ENCODE measurements at regions not wholly inside any gene's neighbourhood (a gene's known extent, or its start where the extent isn't known, plus 50 kb on each side); places are given as distances from the start of the nearest gene placed in this dataset.

GRCh38 chr7:32319012-32319382 is 171.2 kb downstream of the LSM5 start:
- DNase-seq: no peak
- no peaks in the 10 kb centered on the region for H3K79me2 ChIP-seq (ENCODE audit: insufficient read depth)
- in situ Hi-C loops (cut with MboI): no loop called here
- no peaks in the 10 kb centered on the region for H3F3A ChIP-seq (ENCODE audit: insufficient read depth)
- no peak overlapping the region for H3K4me3 ChIP-seq
- no peaks in the 10 kb centered on the region for H3K36me3 ChIP-seq (ENCODE audit: low read depth)
- WGBS, 2 experiments (ENCODE audit: low coverage in 1 of 2, low lambda C conversion rate in 2 of 2, missing lambda C conversion rate in 2 of 2): 41 to 46% methylated on average over 15 to 19 of the region's 19 CpGs
- no peak overlapping the region for H3K9ac ChIP-seq
- H4K20me1 ChIP-seq (ENCODE audit: insufficient read depth): no peaks in the 10 kb centered on the region
- H2AFZ ChIP-seq: no peak overlapping the region
- TF ChIP-seq EZH2phosphoT487 (IDR thresholded peaks at IDR 0.05; ENCODE audit: insufficient read depth, low read depth): no peak
- no peak for TF ChIP-seq EZH2 (IDR thresholded peaks at IDR 0.05; ENCODE audit: insufficient read depth, poor library complexity, severe bottlenecking)
- H3K27me3 ChIP-seq (replicated peaks; ENCODE audit: insufficient read depth): peaks cover 5% of the 10 kb centered on the region; the same call in 1 of the 2 replicates
- no peaks in the 10 kb centered on the region for H3K9me2 ChIP-seq (ENCODE audit: insufficient read depth)
- no peak overlapping the region for H3K27ac ChIP-seq
- no peaks in the 10 kb centered on the region for H3K9me3 ChIP-seq (ENCODE audit: low read depth)
- no peaks in the 10 kb centered on the region for H3K4me1 ChIP-seq (ENCODE audit: insufficient read depth)
- H3K4me2 ChIP-seq (ENCODE audit: unreplicated experiment): no peak overlapping the region

- Histone ChIP-seq H3K4me3 (no peak overlapping the region), H3K9me2 (ENCODE audit: insufficient read depth) (no peaks in the 10 kb centered on the region), H3K27ac (no peak overlapping the region), H3K9me3 (ENCODE audit: low read depth) (no peaks in the 10 kb centered on the region), H4K20me1 (ENCODE audit: insufficient read depth) (no peaks in the 10 kb centered on the region), H3K9ac (no peak overlapping the region), H3K27me3 (replicated peaks; ENCODE audit: insufficient read depth) (peaks cover 5% of the 10 kb centered on the region; the same call in 1 of the 2 replicates), H2AFZ (no peak overlapping the region), H3K4me2 (ENCODE audit: unreplicated experiment) (no peak overlapping the region), H3K4me1 (ENCODE audit: insufficient read depth) (no peaks in the 10 kb centered on the region), H3F3A (ENCODE audit: insufficient read depth) (no peaks in the 10 kb centered on the region), H3K36me3 (ENCODE audit: low read depth) (no peaks in the 10 kb centered on the region), H3K79me2 (ENCODE audit: insufficient read depth) (no peaks in the 10 kb centered on the region)
- no peak for DNase-seq
- in situ Hi-C loops (cut with MboI): no loop called here
- no peak for TF ChIP-seq EZH2phosphoT487 (IDR thresholded peaks at IDR 0.05; ENCODE audit: insufficient read depth, low read depth)
- no peak for TF ChIP-seq EZH2 (IDR thresholded peaks at IDR 0.05; ENCODE audit: insufficient read depth, poor library complexity, severe bottlenecking)
- 33 to 37% methylated on average over 36 of the region's 36 CpGs for WGBS, 2 experiments (ENCODE audit: low coverage in 1 of 2, low lambda C conversion rate in 2 of 2, missing lambda C conversion rate in 2 of 2)
These were observed 171.7 kb downstream of the LSM5 start for GRCh38 chr7:32318300-32319011.

- in situ Hi-C loops (cut with MboI): no loop called here
- Histone ChIP-seq H3K27me3 (replicated peaks; ENCODE audit: insufficient read depth) (peaks cover 5% of the 10 kb centered on the region; the same call in 1 of the 2 replicates), H3K36me3 (ENCODE audit: low read depth) (no peaks in the 10 kb centered on the region), H3K4me2 (ENCODE audit: unreplicated experiment) (no peak overlapping the region), H3K9me3 (ENCODE audit: low read depth) (no peaks in the 10 kb centered on the region), H3K4me1 (ENCODE audit: insufficient read depth) (no peaks in the 10 kb centered on the region), H3K9me2 (ENCODE audit: insufficient read depth) (no peaks in the 10 kb centered on the region), H4K20me1 (ENCODE audit: insufficient read depth) (no peaks in the 10 kb centered on the region), H3F3A (ENCODE audit: insufficient read depth) (no peaks in the 10 kb centered on the region), H3K79me2 (ENCODE audit: insufficient read depth) (no peaks in the 10 kb centered on the region), H3K27ac (no peak overlapping the region), H2AFZ (no peak overlapping the region), H3K9ac (no peak overlapping the region), H3K4me3 (no peak overlapping the region)
- TF ChIP-seq EZH2phosphoT487 (IDR thresholded peaks at IDR 0.05; ENCODE audit: insufficient read depth, low read depth): no peak
- no peak for TF ChIP-seq EZH2 (IDR thresholded peaks at IDR 0.05; ENCODE audit: insufficient read depth, poor library complexity, severe bottlenecking)
- no peak for DNase-seq
- 1 to 4% methylated on average over 4 of the region's 4 CpGs for WGBS, 2 experiments (ENCODE audit: low coverage in 1 of 2, low lambda C conversion rate in 2 of 2, missing lambda C conversion rate in 2 of 2)
These were observed 173.3 kb downstream of the LSM5 start for GRCh38 chr7:32316839-32317238.

DNA sequence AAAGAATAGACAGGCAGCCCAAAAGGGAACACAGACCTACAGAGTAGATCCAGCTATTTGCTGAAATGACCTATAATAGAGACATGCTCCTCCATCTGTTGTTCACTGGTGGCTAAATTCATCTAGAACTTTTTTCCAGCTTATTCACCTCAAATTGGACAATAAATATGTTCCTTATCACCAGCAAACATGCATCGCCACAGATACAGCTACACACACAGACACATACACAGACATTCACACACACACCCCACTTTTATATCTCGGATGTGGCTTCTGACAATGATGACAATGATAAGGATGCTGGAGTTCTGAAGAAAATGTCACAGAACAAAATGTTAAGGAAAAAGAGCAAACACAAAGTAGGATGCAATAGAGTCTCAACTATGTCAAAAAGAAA is 175.4 kb downstream of the LSM5 start:
- Histone ChIP-seq H3K4me1 (ENCODE audit: insufficient read depth) (no peaks in the 10 kb centered on the region), H4K20me1 (ENCODE audit: insufficient read depth) (no peaks in the 10 kb centered on the region), H3K9me3 (ENCODE audit: low read depth) (no peaks in the 10 kb centered on the region), H3K4me2 (ENCODE audit: unreplicated experiment) (no peak overlapping the region), H3K27ac (no peak overlapping the region), H3K27me3 (replicated peaks; ENCODE audit: insufficient read depth) (no peaks in the 10 kb centered on the region), H3K9ac (no peak overlapping the region), H3F3A (ENCODE audit: insufficient read depth) (no peaks in the 10 kb centered on the region), H3K79me2 (ENCODE audit: insufficient read depth) (no peaks in the 10 kb centered on the region), H3K4me3 (no peak overlapping the region), H3K9me2 (ENCODE audit: insufficient read depth) (no peaks in the 10 kb centered on the region), H2AFZ (no peak overlapping the region), H3K36me3 (ENCODE audit: low read depth) (no peaks in the 10 kb centered on the region)
- TF ChIP-seq EZH2phosphoT487 (IDR thresholded peaks at IDR 0.05; ENCODE audit: insufficient read depth, low read depth) (no peak), EZH2 (IDR thresholded peaks at IDR 0.05; ENCODE audit: insufficient read depth, poor library complexity, severe bottlenecking) (no peak)
- no peak for DNase-seq
- in situ Hi-C loops (cut with MboI): no loop called here
- WGBS, 2 experiments (ENCODE audit: low coverage in 1 of 2, low lambda C conversion rate in 2 of 2, missing lambda C conversion rate in 2 of 2): 38% methylated on average over 2 of the region's 2 CpGs
